ENCODE measurements at regions not wholly inside any gene's neighbourhood (a gene's known extent, or its start where the extent isn't known, plus 50 kb on each side); places are given as distances from the start of the nearest gene placed in this dataset.

- FAIRE-seq: no peak
These were observed 229.2 kb downstream of the PTTG2 start for GRCh38 chr4:38189445-38189844.

DNA sequence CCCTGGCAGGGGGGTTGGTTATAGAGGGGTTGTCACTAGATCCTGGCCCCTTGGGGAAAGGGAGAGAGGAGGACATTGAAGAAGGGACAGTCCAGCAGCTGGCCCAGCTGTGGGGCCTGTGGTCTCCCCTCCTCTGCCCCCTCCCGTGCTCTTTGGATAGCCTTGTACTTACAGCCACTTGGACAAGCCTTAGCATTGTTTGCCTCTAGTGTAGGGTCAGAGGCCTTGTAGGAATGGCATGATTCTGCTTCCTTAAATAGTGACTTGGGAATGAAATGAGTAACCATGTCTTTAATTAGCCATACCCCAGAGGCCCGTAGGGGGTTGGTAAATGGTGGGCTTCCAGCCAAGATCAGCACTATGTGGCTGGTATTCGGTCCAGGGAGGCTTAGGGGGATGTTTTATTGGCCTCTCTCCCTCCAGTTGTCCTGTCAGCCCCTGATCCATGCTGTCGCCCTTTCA, 230.6 kb downstream of the PTTG2 start:
- no peak for FAIRE-seq

- no peak for FAIRE-seq
These were observed 232.3 kb downstream of the PTTG2 start for GRCh38 chr4:38192516-38192915.

- FAIRE-seq: no peak
These were observed 233.2 kb downstream of the PTTG2 start for GRCh38 chr4:38193236-38193863.

DNA sequence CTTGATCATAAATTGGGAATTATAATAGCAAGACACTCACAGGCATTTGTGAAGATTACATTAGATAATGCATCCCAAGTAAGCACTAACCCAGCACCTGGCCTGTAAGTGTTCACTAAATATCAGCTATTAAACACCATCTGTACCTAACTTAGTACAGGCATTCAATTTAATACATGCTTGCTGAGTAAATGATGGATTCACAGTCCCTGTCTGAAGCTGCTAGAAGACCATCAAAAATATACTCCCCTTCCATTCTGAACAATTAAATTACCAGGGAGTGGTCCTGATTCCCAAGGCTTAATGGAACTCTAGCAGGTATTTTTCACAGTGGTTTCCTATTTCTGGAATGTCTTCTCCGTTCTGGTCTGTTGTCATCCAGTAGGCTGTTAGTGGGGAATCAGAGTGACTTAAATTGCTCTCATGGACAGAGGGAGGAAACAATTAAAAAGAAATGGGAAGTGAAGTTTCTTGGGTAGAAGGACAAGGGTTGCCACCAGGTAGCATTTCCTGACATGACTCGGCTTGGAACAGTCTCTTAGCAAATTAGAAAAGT, 233.9 kb downstream of the PTTG2 start:
- no peak for FAIRE-seq

DNA sequence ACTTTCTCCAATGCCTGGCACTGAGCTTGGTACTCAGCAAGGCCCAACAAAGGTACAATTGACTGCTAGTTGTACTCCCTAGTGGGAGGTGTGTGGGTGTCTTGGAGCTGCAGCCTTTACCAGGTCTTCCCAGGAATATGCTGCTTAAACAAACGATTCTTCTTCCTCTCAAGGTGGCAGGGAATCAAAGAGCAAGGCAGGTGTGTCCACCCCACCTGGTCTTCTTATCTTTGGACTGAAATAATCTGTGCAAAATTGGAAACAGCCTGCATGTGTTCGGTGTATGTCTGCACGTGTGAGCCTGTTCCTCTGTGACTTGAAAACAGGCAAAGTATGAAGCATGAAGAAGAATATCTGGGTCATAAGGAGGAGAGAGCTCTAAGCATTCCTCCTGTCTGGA, 235.3 kb downstream of the PTTG2 start:
- FAIRE-seq: no peak

- no peak for FAIRE-seq
These were observed 235.7 kb downstream of the PTTG2 start for GRCh38 chr4:38195911-38196310.

- no peak for FAIRE-seq
These were observed 242.0 kb downstream of the PTTG2 start for GRCh38 chr4:38202242-38202641.

- FAIRE-seq: no peak
These were observed 243.4 kb downstream of the PTTG2 start for GRCh38 chr4:38203609-38204008.

DNA sequence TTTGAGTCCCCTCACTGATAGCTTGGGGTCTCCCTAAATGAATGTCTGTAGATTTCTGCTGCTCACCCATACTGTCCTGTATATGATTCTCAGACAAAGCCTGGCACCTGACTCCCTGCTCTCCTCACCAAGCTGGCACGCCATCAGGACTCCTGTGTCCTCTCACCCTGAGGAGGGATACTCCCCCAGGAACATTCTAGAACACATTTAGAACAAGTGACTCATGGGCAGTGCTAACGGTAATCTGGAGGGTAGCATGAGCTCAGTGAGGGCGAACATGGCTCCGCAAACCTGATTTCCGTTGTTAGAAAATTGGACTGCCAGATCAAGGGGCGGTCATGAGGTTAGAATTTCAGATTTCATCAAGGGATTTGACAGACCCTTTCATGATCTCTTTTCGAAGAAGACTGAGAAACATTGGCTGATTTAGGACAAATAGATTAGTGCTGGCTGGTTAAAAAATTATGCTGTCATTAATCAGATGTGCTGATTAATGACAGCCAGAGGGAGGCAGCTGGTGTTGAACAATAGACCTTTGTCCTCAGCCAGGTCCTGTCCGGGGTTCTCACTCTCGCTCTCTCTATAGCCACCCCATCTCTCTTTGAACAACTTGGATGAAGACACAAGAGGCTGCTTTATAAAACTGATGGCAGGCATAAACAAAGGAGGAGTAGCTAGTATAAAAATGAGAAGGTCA, 244.3 kb downstream of the PTTG2 start:
- no peak for FAIRE-seq

GRCh38 chr4:38205261-38205660, 245.1 kb downstream of the PTTG2 start:
- no peak for FAIRE-seq

DNA sequence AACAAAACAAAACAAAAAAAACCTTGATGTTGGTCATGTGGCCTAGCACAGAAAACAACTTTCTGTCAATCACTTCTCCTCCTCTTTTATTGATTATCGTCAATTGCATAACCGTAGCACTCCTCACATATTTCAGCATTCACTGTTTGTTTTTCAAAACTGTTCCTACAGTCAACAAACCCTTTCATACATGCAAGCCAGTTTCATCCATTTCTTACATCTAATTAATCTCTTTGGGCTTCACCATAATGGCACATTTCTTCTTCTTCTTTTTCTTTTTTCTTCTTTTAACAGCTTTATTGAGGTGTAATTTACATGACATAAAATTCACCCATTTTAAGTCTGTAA, 246.9 kb downstream of the PTTG2 start:
- no peak for FAIRE-seq

- FAIRE-seq: no peak
These were observed 249.5 kb downstream of the PTTG2 start for GRCh38 chr4:38209654-38210053.

GRCh38 chr4:38210396-38211114, 250.4 kb downstream of the PTTG2 start:
- no peak for FAIRE-seq

- FAIRE-seq: no peak
These were observed 251.7 kb downstream of the PTTG2 start for GRCh38 chr4:38211885-38212284.

- no peak for FAIRE-seq
These were observed 253.0 kb downstream of the PTTG2 start for GRCh38 chr4:38213083-38213805.

DNA sequence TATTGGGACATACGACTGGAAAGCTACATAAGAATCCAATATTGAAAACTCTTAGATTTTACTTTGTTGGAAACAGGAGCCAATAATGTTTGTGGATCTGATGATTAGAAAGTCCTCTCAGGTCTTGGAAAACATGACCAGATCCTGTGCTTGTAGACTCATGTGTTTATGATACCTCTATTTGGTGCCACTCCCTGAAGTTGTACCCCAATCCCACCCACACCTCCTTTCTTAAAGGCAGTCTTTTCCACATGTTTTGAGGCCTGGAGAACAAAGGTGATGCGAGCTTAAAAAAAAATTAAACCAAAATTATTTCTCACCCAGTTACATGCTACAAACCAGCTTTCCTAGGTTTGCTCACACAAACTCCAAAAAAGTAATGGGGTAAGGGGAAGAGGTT, 262.7 kb downstream of the PTTG2 start:
- FAIRE-seq: no peak

- FAIRE-seq: no peak
These were observed 263.1 kb downstream of the PTTG2 start for GRCh38 chr4:38223306-38223705.

- FAIRE-seq: no peak
These were observed 263.6 kb downstream of the PTTG2 start for GRCh38 chr4:38223782-38224236.

GRCh38 chr4:38224850-38225249, 264.7 kb downstream of the PTTG2 start:
- no peak for FAIRE-seq

DNA sequence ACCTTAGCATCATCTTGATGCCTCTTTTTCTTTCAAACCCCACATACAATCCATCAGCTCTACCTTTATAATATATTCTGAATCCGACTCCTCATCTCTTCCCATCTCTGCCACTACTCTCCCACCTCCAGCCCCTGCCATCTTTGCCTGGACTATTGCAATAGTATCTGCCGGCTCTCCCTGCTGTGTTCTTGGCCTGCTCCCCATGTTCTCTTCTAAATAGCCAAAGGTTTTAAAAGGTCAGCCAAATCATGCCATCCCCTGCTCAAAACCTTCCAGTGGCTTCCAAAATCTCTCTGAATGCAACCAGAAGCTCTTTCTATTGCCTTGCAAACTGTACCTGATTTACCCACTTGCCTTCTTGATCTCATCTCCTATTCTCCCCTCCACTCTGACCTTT, 266.0 kb downstream of the PTTG2 start:
- FAIRE-seq: no peak

DNA sequence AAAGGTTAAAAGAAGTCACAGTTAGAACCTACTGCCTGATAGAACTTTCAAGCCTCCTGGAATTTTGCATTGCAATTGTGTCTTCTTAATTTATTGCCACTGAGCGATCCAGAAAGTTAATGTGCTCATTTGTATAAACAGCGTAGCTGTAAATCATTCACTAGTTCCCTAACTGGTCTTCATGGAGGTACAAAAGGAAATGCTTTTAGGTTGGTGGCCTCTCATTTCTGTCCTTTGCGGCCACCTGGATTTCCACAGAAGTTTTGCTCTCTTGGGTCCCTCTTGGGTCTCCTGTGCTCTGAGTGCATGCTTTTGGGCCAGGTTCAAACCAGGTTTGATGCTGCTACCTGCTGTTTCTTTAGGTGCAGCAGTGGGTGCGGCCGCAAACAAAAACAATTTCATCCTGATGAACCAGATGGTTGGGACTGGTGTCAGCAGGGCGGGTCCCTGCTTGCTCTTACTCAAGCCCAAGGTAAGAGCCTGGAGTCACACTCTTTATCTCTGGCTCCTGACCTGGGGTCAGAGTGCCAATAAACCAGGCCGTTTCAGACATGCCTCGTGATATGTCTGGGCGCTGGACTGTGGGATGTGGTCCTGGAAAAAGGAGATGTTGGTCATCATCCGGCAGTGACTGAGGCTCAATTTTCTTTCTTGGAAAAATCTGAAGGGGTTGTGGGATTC, 270.1 kb downstream of the PTTG2 start:
- FAIRE-seq: no peak

All from G401.6 (cell line).